ENCODE measurements at regions not wholly inside any gene's neighbourhood (a gene's known extent, or its start where the extent isn't known, plus 50 kb on each side); places are given as distances from the start of the nearest gene placed in this dataset.

DNA sequence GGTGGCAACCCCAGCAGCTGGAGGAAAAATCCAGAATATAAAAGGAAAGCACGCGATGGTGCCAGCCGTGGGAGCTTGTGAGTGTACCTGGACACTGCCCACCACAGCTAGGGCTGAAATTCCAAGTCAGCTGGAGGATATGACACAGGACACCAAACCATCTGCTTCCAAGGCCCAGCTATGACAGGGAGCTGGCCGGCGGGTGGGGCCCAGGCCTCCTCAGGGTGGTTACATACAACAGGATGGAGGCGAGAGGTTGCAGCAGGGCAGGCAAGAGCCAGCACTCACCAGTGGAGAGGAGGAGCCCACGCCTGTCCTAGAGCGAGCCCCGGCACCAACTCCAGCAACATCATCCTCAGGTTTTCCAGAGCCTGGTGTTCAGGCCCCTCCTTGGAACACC lies 163.2 kb upstream of the RPL38 start:
- H2AFZ ChIP-seq (ENCODE audit: low read length): no peak overlapping the region

DNA sequence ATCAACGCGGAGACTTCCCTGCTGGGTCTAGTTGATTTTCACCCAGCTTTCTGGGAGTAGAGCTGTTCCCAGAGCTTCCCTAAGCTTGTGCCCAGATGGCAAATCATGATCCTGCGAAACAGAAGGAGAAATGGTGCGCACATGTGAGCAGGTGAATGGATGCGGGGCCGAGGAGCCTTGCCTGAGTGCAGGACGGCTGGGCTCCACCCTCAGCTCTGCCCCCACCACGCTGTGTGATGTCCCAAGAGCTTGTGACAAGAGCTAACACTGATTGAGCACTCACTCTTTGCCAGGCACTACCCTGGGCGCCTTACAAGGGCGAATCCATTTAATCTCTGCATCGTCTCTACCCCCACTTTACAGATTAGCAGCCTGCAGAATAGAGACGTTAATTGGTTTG lies 162.7 kb upstream of the RPL38 start:
- TF ChIP-seq CTCF (IDR thresholded peaks at IDR 0.05; ENCODE audit: low read length) (no peak), EZH2 (IDR thresholded peaks at IDR 0.05; ENCODE audit: borderline replicate concordance, low read length) (no peak)

More for the DNA sequence above, 163.2 kb upstream of the RPL38 start:
- Histone ChIP-seq H3K4me3 (ENCODE audit: low read depth, low read length, poor library complexity, severe bottlenecking) (no peak overlapping the region), H3K36me3 (ENCODE audit: insufficient read depth, low read length) (no peaks in the 10 kb centered on the region), H3K9ac (ENCODE audit: low read length) (no peak overlapping the region), H3K27ac (ENCODE audit: low read depth, low read length, poor library complexity, severe bottlenecking) (no peak overlapping the region), H3K4me2 (ENCODE audit: low read length) (no peak overlapping the region), H3F3A (ENCODE audit: insufficient read depth, low read length) (no peaks in the 10 kb centered on the region), H3K9me3 (ENCODE audit: low read length) (no peaks in the 10 kb centered on the region), H3K4me1 (ENCODE audit: insufficient read depth, low read length, severe bottlenecking) (no peaks in the 10 kb centered on the region), H3K9me2 (ENCODE audit: low read depth, low read length) (no peaks in the 10 kb centered on the region), H4K20me1 (ENCODE audit: insufficient read depth, low read length) (no peaks in the 10 kb centered on the region), H3K27me3 (ENCODE audit: insufficient read depth, low read length) (no peaks in the 10 kb centered on the region), H3K79me2 (ENCODE audit: insufficient read depth, low read length) (no peaks in the 10 kb centered on the region)
- no peak for TF ChIP-seq CTCF (IDR thresholded peaks at IDR 0.05; ENCODE audit: low read length)
- TF ChIP-seq EZH2 (IDR thresholded peaks at IDR 0.05; ENCODE audit: borderline replicate concordance, low read length): no peak

DNA sequence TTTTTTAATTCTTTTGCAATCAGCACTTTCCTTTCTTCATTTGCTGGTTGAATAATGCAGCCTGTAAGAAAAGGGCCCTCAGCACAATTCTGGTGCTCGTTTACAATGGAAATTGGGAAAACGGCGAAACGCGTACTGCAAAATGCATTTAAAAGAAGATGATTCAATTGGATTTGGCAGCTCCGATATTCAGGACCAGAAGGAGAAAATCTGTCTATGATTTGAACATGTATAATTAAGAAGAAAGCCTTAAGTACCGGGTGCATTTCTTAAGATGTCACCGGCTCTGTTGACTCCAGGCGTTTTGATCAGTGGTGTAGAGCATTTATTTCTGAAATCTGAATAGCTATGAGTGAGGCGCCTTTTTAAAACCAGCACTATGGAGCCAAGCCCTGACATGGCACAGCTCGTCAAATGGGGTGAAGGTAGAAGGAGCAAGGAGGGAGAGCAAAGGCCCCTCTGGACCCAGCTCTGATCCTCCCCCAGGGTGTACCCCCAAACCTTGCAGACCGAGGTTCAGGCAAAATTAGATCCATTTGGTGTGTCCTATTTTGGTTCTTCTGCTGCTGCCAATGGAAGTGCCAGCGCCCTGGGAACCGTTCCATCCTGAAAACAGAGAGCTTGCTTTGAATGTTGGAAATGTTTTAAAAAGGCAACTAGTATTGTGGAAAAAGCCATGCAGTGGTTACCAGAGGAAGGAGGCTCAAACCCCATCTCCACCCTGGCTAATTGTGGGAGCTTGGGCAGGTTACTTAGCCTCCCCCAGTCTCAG lies 161.4 kb upstream of the RPL38 start:
- H3K79me2 ChIP-seq (ENCODE audit: insufficient read depth, low read length): no peaks in the 10 kb centered on the region
- no peak overlapping the region for H3K4me2 ChIP-seq (ENCODE audit: low read length)
- TF ChIP-seq CTCF (IDR thresholded peaks at IDR 0.05; ENCODE audit: low read length) (no peak), EZH2 (IDR thresholded peaks at IDR 0.05; ENCODE audit: borderline replicate concordance, low read length) (no peak)
- H3K9me2 ChIP-seq (ENCODE audit: low read depth, low read length): no peaks in the 10 kb centered on the region
- no peak overlapping the region for H2AFZ ChIP-seq (ENCODE audit: low read length)
- H3K27ac ChIP-seq (ENCODE audit: low read depth, low read length, poor library complexity, severe bottlenecking): no peak overlapping the region
- no peaks in the 10 kb centered on the region for H3K9me3 ChIP-seq (ENCODE audit: low read length)
- H3K36me3 ChIP-seq (ENCODE audit: insufficient read depth, low read length): no peaks in the 10 kb centered on the region
- no peaks in the 10 kb centered on the region for H3K4me1 ChIP-seq (ENCODE audit: insufficient read depth, low read length, severe bottlenecking)
- H4K20me1 ChIP-seq (ENCODE audit: insufficient read depth, low read length): no peaks in the 10 kb centered on the region
- no peaks in the 10 kb centered on the region for H3K27me3 ChIP-seq (ENCODE audit: insufficient read depth, low read length)
- no peak overlapping the region for H3K4me3 ChIP-seq (ENCODE audit: low read depth, low read length, poor library complexity, severe bottlenecking)
- no peaks in the 10 kb centered on the region for H3F3A ChIP-seq (ENCODE audit: insufficient read depth, low read length)
- no peak overlapping the region for H3K9ac ChIP-seq (ENCODE audit: low read length)

More for the DNA sequence above, 162.7 kb upstream of the RPL38 start:
- H2AFZ ChIP-seq (ENCODE audit: low read length): no peak overlapping the region
- H3K9me3 ChIP-seq (ENCODE audit: low read length): no peaks in the 10 kb centered on the region
- no peak overlapping the region for H3K4me2 ChIP-seq (ENCODE audit: low read length)
- no peak overlapping the region for H3K27ac ChIP-seq (ENCODE audit: low read depth, low read length, poor library complexity, severe bottlenecking)
- H3K9me2 ChIP-seq (ENCODE audit: low read depth, low read length): no peaks in the 10 kb centered on the region
- H3K9ac ChIP-seq (ENCODE audit: low read length): no peak overlapping the region
- H3K36me3 ChIP-seq (ENCODE audit: insufficient read depth, low read length): no peaks in the 10 kb centered on the region
- no peaks in the 10 kb centered on the region for H3F3A ChIP-seq (ENCODE audit: insufficient read depth, low read length)
- no peaks in the 10 kb centered on the region for H4K20me1 ChIP-seq (ENCODE audit: insufficient read depth, low read length)
- no peaks in the 10 kb centered on the region for H3K79me2 ChIP-seq (ENCODE audit: insufficient read depth, low read length)
- no peak overlapping the region for H3K4me3 ChIP-seq (ENCODE audit: low read depth, low read length, poor library complexity, severe bottlenecking)
- no peaks in the 10 kb centered on the region for H3K27me3 ChIP-seq (ENCODE audit: insufficient read depth, low read length)
- no peaks in the 10 kb centered on the region for H3K4me1 ChIP-seq (ENCODE audit: insufficient read depth, low read length, severe bottlenecking)

All from OCI-LY1 (cell line).